ENCODE measurements at regions not wholly inside any gene's neighbourhood (a gene's known extent, or its start where the extent isn't known, plus 50 kb on each side); places are given as distances from the start of the nearest gene placed in this dataset.

- no peak for DNase-seq (ENCODE audit: low spot score)
Observed at GRCh38 chr2:2871480-2872308, 505.9 kb downstream of the EIPR1 start.

DNA sequence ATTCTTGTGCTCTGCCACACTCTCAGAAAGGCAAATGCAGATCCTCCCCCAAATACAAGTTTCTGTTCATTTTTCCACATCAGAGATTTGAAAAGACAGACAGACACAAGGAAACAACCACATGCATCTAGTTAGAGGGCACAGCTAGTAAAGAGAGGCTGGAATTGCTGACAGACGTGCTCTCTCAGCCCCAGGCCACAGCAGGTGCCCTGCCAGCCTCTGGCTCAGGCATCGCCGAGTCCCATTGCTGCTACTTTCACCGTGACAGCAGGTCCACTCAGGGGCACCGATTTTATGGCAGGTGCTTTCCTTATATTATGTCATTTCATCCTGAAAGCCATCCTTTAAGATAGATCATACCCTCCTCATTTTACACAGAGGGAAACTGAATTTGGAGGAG lies 507.5 kb downstream of the EIPR1 start:
- DNase-seq (ENCODE audit: low spot score): no peak

DNA sequence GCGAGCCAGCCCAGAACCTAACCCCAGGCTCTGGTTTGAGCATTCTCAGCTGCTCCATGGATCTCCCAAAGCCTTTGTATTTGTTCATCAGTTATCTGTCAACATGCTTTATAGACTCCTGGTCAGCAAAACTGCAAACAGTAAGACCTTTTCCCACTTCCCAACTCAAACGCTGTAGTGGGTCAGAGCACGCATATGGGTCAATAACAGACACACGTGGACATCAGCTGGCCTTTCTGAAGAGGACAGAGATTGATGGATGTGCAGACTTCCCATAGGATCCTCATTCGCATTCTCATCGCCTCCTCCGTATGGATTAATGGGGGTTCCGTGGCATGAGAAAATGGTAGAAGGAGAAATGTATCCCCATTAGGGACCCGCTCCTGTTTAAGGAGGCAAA lies 508.1 kb downstream of the EIPR1 start:
- DNase-seq (ENCODE audit: low spot score): no peak

DNA sequence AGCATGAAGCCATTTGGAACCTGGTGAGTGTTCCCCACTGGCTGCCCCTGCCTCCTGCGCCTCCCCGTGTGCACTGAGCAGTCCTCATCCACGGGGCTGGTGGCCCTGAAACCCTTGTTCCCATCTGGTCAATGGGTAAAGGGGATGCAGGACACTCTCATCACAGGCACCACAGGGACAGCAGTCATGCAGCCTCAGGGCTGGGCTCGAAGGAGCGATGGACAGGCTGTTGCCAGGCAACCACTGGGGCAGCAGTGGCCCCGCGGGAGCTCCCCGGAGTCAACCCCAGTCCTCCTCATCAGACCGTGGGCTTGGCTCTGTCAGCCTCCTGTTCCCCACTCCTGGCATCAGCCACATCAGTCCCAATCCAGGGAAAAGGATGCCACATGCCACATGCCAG lies 509.5 kb downstream of the EIPR1 start:
- DNase-seq (ENCODE audit: low spot score): no peak

DNA sequence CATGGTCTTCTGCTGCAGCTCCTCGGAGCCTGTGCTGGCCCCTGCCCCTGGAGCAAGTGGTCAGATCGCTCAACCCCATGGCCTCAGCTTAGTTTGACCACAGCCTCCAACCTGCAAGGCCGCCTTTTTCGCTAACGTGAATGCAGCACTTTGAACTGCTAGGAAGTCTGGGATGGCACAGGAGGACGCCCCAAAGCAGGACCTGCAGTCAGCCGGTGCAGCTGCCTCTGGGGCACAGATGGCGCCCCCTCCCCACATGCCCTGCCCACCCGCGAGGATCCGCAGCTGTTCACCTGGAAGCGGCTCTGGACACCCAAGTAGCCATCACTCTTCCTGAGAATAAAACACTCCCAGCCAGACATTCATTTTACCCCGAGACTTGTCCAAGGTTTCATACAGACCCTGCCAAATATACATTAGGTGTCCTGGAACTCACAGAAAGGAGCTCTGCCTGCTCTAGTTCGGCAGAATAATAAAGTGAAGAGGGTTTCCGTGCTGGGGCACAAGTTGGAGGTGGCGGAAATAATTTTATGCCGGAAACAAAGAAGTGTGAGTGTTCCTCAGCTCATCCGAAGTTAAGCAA lies 510.1 kb downstream of the EIPR1 start:
- no peak for DNase-seq (ENCODE audit: low spot score)

DNA sequence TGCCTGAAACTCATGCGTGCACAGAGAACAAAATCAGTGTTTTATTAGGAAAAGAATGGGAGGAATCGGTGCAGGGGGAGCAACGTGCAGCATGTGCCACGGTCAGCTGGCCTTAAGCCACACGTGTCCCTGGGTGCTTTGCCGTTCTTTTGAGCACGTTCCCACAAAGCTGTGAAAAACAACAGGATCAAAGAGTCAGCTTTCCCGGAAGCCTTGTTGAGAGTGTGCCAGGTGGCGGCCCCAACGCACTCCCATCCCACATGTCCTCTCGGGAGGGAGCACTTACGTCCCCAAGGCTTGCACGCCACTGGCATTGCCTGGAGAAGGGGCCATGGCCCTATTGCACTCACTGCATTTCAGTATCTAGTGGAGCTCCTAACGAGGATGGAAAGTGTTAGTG lies 511.2 kb downstream of the EIPR1 start:
- DNase-seq (ENCODE audit: low spot score): no peak

DNA sequence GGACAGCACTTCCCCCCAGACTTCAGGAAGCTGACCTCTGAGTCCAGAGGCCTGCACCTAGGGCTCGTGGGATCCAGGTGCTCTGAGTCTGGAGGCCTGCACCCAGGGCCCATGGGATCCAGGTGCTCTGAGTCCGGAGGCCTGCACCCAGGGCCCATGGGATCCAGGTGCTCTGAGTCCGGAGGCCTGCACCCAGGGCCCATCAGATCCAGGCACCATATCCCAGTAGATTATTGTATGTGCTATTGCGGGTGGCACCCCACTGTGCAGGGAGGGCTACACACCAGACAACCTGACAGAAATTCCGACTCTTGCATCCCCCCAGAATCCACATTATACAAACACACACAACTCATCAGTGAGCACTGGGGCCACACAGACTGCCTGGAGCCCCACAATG lies 515.2 kb downstream of the EIPR1 start:
- no peak for DNase-seq (ENCODE audit: low spot score)

DNA sequence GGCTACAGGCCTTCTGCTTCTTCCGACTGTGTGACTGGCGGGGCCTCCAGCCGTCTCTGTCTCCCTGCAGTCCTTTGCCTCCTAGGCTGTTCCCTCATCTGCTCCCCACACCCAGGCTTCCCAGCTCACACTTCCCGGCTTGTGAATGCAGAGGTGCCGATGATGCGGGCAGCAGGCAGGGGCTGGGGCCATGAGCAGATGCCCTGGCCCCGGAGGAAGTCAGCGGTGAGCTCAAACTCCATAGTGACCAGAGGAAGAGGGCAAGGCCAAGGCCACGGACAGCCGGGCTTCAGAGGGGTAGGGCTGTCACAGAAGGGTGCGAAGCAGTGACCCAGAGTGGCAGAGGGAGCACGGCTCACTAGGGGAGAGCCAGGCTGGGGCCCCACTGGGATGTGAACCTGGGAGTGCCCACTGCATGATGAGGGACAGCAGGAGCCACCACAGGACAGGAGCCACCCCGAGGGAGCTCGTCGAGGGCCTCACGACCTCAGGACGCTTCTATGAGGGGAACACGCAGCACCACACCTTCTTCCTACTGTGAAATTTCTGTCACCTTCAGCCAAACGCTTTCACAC lies 515.9 kb downstream of the EIPR1 start:
- DNase-seq (ENCODE audit: low spot score): no peak

GRCh38 chr2:2860589-2861300 lies 516.9 kb downstream of the EIPR1 start:
- no peak for DNase-seq (ENCODE audit: low spot score)

GRCh38 chr2:2859732-2860131 lies 517.9 kb downstream of the EIPR1 start:
- no peak for DNase-seq (ENCODE audit: low spot score)

DNA sequence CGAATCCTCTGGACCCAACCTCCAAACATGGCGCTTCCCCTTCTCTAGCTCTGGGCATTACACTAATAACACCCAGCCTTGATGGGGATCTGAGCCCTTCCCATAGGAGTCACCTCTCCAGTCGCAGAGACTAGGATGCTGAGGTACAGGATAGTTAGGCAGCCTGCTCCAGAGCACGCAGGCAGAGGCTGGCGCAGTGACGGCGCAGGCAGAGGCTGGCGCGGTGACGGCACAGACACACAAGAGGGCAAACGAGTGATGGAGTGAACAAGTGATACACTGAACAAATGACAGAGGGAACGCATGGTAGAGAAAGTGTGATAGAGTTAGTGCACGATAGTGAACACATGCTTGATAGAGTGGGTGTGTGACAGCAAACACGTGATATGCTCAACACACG lies 518.5 kb downstream of the EIPR1 start:
- DNase-seq (ENCODE audit: low spot score): no peak

GRCh38 chr2:2856723-2857415 lies 520.7 kb downstream of the EIPR1 start:
- no peak for DNase-seq (ENCODE audit: low spot score)

- no peak for DNase-seq (ENCODE audit: low spot score)
Observed at GRCh38 chr2:2855297-2855696, 522.3 kb downstream of the EIPR1 start.

DNA sequence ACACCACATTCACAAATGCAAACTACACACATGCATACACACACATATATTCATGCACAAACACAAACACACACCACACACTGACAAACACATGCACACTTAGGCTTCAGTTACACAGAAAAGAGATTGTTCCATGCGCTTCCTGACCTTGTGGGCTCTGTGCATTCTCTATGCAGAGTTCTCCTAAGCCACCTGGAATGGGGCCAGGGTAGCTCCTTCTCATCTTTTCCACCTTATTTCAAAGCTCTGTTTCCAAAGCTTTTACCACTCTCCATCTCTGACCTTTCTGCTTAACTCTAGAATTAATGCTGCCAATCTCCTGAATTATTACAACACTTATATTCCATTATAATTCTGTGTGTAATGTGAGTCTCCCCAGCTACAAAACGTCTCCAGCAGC lies 522.3 kb upstream of the MYT1L start:
- DNase-seq (ENCODE audit: low spot score): no peak

DNA sequence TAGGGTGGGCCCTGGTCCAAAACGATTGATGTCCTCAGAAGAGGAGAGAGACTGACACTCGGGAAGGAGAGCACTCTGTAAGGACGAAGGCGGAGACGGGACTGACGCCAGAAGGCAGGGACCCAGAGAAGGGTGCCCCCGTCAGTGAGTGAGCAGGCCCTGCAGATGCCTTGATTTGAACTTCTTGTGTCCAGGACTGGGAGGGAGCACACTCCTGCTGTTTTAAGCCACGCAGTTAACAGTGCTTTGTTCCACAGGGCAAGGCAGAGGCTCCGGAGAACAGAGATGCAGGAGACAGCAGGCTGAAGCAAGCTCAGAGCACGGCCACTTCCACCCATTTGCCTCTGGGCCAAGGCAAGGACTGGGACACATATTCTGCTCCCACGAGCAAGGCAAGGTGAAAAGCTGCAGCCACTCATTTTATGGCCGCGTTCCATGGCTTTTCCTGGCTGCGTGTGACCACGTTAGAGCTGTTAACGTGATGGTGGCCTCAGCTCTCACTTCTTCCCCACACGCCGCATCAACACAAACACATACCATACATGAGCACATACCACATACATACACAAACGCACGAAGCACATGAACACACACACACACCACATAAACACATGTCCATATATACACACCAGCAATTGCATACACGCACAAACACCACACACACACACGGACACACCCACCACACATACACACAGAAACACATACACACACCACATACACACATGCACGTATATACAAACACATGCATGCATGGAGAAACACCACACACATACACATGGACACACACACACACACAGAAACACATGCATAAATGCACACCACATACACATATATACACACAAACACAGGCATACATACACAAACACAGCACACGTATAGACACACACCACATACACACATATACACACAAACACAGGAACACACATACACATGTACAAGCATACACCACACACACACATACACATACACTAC lies 521.0 kb upstream of the MYT1L start:
- DNase-seq (ENCODE audit: low spot score): no peak

DNA sequence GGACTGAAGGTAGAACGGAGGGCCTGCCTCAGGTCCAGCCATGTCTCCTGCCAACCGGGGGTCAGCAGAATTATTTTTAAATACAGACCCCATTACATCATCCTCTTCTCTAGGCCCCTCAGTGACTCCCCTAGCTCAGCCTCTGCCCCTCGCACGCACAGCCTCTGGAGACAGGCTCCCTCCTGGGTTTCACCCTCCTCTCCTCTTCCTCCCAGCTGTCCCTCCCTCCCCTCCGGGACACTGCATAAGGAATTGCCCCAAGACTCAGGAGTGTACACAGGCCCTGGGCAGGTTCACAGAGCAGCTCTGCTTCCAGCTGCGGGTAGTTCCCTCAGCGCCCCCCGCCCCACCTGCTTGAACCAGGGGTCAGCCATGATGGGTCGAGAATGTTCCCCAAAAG lies 520.2 kb upstream of the MYT1L start:
- DNase-seq (ENCODE audit: low spot score): no peak

- no peak for DNase-seq (ENCODE audit: low spot score)
Observed at GRCh38 chr2:2850859-2851258, 519.8 kb upstream of the MYT1L start.

GRCh38 chr2:2850218-2850755 lies 519.2 kb upstream of the MYT1L start:
- no peak for DNase-seq (ENCODE audit: low spot score)

DNA sequence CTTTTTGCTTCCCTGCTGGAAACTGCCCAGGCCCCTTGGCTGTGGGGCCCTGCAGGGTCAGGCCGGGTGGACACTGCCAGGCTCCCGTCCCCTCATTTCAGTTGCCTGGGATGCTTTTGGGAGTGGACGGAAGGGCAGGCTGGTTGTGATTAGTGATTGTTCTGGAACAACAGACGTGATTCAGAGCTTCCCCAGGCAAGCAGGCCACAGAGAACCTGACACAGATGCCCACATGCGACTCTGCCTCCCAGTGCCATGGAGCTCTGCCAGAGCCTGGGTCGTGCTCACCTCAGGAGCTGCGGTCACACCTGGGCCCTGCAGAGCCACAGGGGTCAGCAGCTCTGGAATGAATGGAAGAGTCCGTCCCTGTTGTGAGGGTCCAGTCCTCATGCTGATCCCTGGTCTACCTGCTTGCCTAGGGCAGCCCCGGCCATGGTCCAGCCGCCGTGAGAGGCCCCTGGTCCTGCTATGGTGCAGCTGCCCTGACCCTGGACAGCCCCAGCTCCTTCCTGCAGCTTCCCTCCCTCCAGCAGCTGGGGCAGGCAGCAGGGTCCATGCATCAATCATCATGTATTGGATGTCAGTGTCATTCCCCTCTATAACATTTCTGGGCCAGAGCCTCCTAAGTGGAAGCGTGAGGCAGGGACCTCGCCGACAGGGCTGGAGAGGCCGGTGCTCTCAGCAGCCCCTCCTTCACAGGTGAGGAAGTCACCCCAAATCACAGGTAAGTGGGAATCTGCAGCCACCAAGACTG lies 518.6 kb upstream of the MYT1L start:
- DNase-seq (ENCODE audit: low spot score): no peak

Measured in CD4-positive, alpha-beta T cell treated with Interleukin-15 for 4 hours (primary cell).